Heart left ventricle (tissue), 16 donors: ENCODE measurements at regions not wholly inside any gene's neighbourhood (a gene's known extent, or its start where the extent isn't known, plus 50 kb on each side); places are given as distances from the start of the nearest gene placed in this dataset.

Experiments
- ATAC-seq, 4 donors: fragments of 200-7000 bp; cut with Tn5 transposase; one replicate each; pipeline ENCODE4 v1.9.1; 2020 to 2022; ENCODE audit warnings: moderate library complexity in 4 of 4, mild to moderate bottlenecking in 3 of 4, moderate number of reproducible peaks in 1 of 4
- DNase-seq, 5 donors: peaks; one replicate each; pipeline ENCODE4 v3.0.0-alpha.2; 2020
- H3K27ac ChIP-seq, 12 donors: fragments of 200-600 bp; sonication (generic) in 4 of 12; one replicate each; pipeline versions ENCODE4 v1.5.0 to v1.8.0; 2016 to 2022; ENCODE audit warnings: mild to moderate bottlenecking in 2 of 12
- H3K27me3 ChIP-seq, 9 donors: fragments of 200-600 bp; sonication (generic) in 2 of 9; one replicate each; pipeline versions ENCODE4 v1.5.1 to v1.8.0; 2016 to 2022; ENCODE audit warnings: mild to moderate bottlenecking in 3 of 9
- H3K36me3 ChIP-seq, 9 donors: fragments of 200-600 bp; sonication (generic) in 2 of 9; one replicate each; pipeline versions ENCODE4 v1.5.0 to v1.8.0; 2018 to 2022; ENCODE audit warnings: mild to moderate bottlenecking in 2 of 9
- H3K4me1 ChIP-seq, 12 donors: fragments of 200-600 bp; sonication (generic) in 4 of 12; one replicate each; pipeline versions ENCODE4 v1.5.0 to v1.8.0; 2016 to 2022; ENCODE audit warnings: mild to moderate bottlenecking in 3 of 12
- H3K4me3 ChIP-seq, 12 donors: fragments of 200-600 bp; sonication (generic) in 4 of 12; one replicate each; pipeline versions ENCODE4 v1.5.0 to v1.8.0; 2017 to 2022; ENCODE audit warnings: mild to moderate bottlenecking in 9 of 12, moderate library complexity in 4 of 12
- H3K9me3 ChIP-seq, 12 donors: fragments of 200-600 bp; sonication (generic) in 4 of 12; one replicate each; pipeline versions ENCODE4 v1.5.0 to v1.8.0; 2016 to 2022; ENCODE audit warnings: mild to moderate bottlenecking in 1 of 12
- CTCF ChIP-seq, 12 donors: fragments of 200-600 bp; sonication (generic) in 4 of 12; IDR thresholded peaks; one replicate each; pipeline versions ENCODE4 v1.5.0 to v1.8.0; 2018 to 2022; ENCODE audit warnings: antibody characterized with exemption in 12 of 12, mild to moderate bottlenecking in 5 of 12
- POLR2A ChIP-seq, 2 donors: fragments of 450-650 bp; IDR thresholded peaks; one replicate each; pipeline ENCODE4 v1.6.1; 2017; ENCODE audit warnings: antibody characterized with exemption in 2 of 2, mild to moderate bottlenecking in 2 of 2, moderate library complexity in 2 of 2
- WGBS, 4 donors: extraction: QIAGEN DNeasy Blood & Tissue Kit in 2 of 4; methylation state at CpG; one replicate each; pipeline versions ENCODE4 v1.1.5 to v1.1.7; 2013 to 2018; 5-methylcytosine and 5-hydroxymethylcytosine counted together
- intact Hi-C, 10 donors: fragments of 100-400 bp; cut with DNase I; formaldehyde crosslinking; loops; one replicate each; pipeline versions ENCODE4 v1.11.1 to v1.14.2; 2022
- donor health status: ischemic (EF 13 %, LVEDD 7.1; RV severe dilation, severe dysfunction).
- donor health status: healthy with polysubstance abuse.
- donor health status: DM: no; HTN: yes; CAD: no.
- donor health status: DM: no; HTN: no; CAD: no.
- donor health status: ischemic (EF 25% LVEDD 6.9; RV normal size, moderate dysfunction).
- donor health status: ischemic (EF 25% LVEDD 5.7; RV mildly dilated, moderate dysfunction).
- donor health status: healthy.
- donor health status: DM: yes; HTN: yes; CAD: no.
- donor health status: ischemic (EF 35%, LVEDD 5.7; RV mildly dilated, moderate dysfunction).
- donor health status: nonischemic (EF 11% LVEDD 7.7; RV severe dilation, severe dysfunction).
- donor health status: DM: yes; HTN: yes; CAD: no.
- donor health status: PGD.
- donor health status: ischemic (EF 29% LVEDD 5.4; RV normal size, mild dysfunction).
- donor health status: nonischemic (EF 23%, LVEDD 6.1; RV moderate dilation, normal function).

GRCh38 chr1:112797224-112797623 is 82.1 kb upstream of the PPM1J start:
- Histone ChIP-seq H3K4me3 (no peak overlapping the region), H3K36me3 (no peaks in the 10 kb centered on the region), H3K4me1 (no peaks in the 10 kb centered on the region), H3K9me3 (no peaks in the 10 kb centered on the region), H3K27ac (no peak overlapping the region), H3K27me3 (no peaks in the 10 kb centered on the region)
- intact Hi-C loops, result no loop called here
- TF ChIP-seq POLR2A (IDR thresholded peaks at IDR 0.05) (no peak), CTCF (IDR thresholded peaks at IDR 0.05) (no peak)
- ATAC-seq (no peak), DNase-seq (no peak)
- 77 to 78% (median 78%) methylated on average over 2 of the region's 2 CpGs for WGBS, 4 donors

- H3K36me3 ChIP-seq, result no peaks in the 10 kb centered on the region
- TF ChIP-seq POLR2A (IDR thresholded peaks at IDR 0.05) (no peak), CTCF (IDR thresholded peaks at IDR 0.05) (no peak)
- intact Hi-C loops, result no loop called here
- ATAC-seq, result no peak
- H3K27me3 ChIP-seq, result no peaks in the 10 kb centered on the region
- DNase-seq, result no peak
- H3K4me3 ChIP-seq, result no peak overlapping the region
- 80 to 86% (median 84%) methylated on average over 4 of the region's 4 CpGs for WGBS, 4 donors
- no peak overlapping the region for H3K27ac ChIP-seq
- H3K9me3 ChIP-seq, result no peaks in the 10 kb centered on the region
- H3K4me1 ChIP-seq, result no peaks in the 10 kb centered on the region
Observed at GRCh38 chr1:112794654-112795239, 79.6 kb upstream of the PPM1J start.

- 72 to 83% (median 77%) methylated on average over 8 to 10 of the region's 10 CpGs for WGBS, 4 donors
- H3K27me3 ChIP-seq, result no peaks in the 10 kb centered on the region
- H3K36me3 ChIP-seq, result no peaks in the 10 kb centered on the region
- DNase-seq, result no peak
- intact Hi-C loops, result no loop called here
- ATAC-seq, result no peak
- H3K27ac ChIP-seq, result no peak overlapping the region
- TF ChIP-seq CTCF (IDR thresholded peaks at IDR 0.05) (no peak), POLR2A (IDR thresholded peaks at IDR 0.05) (no peak)
- H3K9me3 ChIP-seq, result no peaks in the 10 kb centered on the region
- H3K4me1 ChIP-seq, result no peaks in the 10 kb centered on the region
- no peak overlapping the region for H3K4me3 ChIP-seq
Observed at GRCh38 chr1:112793631-112794565, 78.8 kb upstream of the PPM1J start.

- H3K4me1 ChIP-seq, result no peaks in the 10 kb centered on the region
- no peak overlapping the region for H3K4me3 ChIP-seq
- DNase-seq (no peak), ATAC-seq (no peak)
- no peak overlapping the region for H3K27ac ChIP-seq
- no peaks in the 10 kb centered on the region for H3K9me3 ChIP-seq
- 82 to 91% (median 85%) methylated on average over 3 of the region's 3 CpGs for WGBS, 4 donors
- H3K36me3 ChIP-seq, result no peaks in the 10 kb centered on the region
- intact Hi-C loops, result no loop called here
- no peak for TF ChIP-seq POLR2A (IDR thresholded peaks at IDR 0.05)
- no peak for TF ChIP-seq CTCF (IDR thresholded peaks at IDR 0.05)
- H3K27me3 ChIP-seq, result no peaks in the 10 kb centered on the region
Observed at GRCh38 chr1:112791723-112792104, 76.6 kb upstream of the PPM1J start.
